ENCODE measurements at regions not wholly inside any gene's neighbourhood (a gene's known extent, or its start where the extent isn't known, plus 50 kb on each side); places are given as distances from the start of the nearest gene placed in this dataset.

- TF ChIP-seq EZH2 (IDR thresholded peaks at IDR 0.05; ENCODE audit: borderline replicate concordance, low read depth, low read length, severe bottlenecking) (no peak), CTCF (IDR thresholded peaks at IDR 0.05; ENCODE audit: extremely low read depth in 1 of 2, insufficient read depth in 1 of 2, low read depth in 1 of 2, low read length in 2 of 2) (no peak), POLR2A (IDR thresholded peaks at IDR 0.05; ENCODE audit: low read depth, low read length) (no peak)
Measured at GRCh38 chr2:150676747-150677383, 189.4 kb upstream of the RND3 start.

Measured in endothelial cell of umbilical vein (primary cell).